H1 (cell line): ENCODE measurements at regions not wholly inside any gene's neighbourhood (a gene's known extent, or its start where the extent isn't known, plus 50 kb on each side); places are given as distances from the start of the nearest gene placed in this dataset.

Experiments used
- CBX8 ChIP-seq: fragments of 300-800, 300-1000 bp; sonication (generic); IDR thresholded peaks from 2 replicates; pipeline ENCODE4 v1.7.1; 2016; ENCODE audit warnings: low read depth, low read length, borderline replicate concordance
- CREB1 ChIP-seq: IDR thresholded peaks from 2 replicates; pipeline ENCODE4 v1.6.1; 2012; ENCODE audit warnings: inconsistent platforms
- JUN ChIP-seq: IDR thresholded peaks from 2 replicates; pipeline ENCODE4 v1.6.1; 2011; ENCODE audit warnings: low read depth, mild to moderate bottlenecking, improper control_type of control experiment, low read length
- NANOG ChIP-seq: IDR thresholded peaks from 2 replicates; pipeline ENCODE4 v1.6.1; 2011; ENCODE audit warnings: low read length, low read depth, mild to moderate bottlenecking, inconsistent platforms; ENCODE audit not compliant: insufficient read depth, poor library complexity, severe bottlenecking
- PHF8 ChIP-seq: fragments of 200-600 bp; sonication (generic); conservative IDR thresholded peaks from 2 replicates; pipeline ENCODE4 v1.7.1; 2012; ENCODE audit warnings: low read depth, mild to moderate bottlenecking, inconsistent platforms, low read length, moderate library complexity

DNA sequence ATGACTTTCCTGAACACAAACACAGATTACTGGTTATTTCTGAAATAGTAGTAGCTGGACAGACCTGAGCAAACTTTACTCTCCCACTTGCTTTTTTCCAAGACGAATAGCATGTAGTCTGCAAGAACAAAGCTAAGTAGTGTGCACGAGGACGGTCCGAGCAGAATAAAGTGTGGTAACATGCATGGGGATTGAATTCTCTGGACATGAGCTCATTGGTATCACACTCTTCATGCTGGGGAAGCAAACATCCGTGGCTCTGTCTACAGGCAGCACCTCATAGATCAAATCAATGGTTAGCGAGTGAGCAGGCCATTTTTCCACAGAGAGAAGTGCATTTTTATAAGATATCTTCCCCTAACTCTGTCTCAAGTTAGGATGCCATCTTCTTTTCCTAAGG is 164.8 kb upstream of the STK17B start (continued):
- no peak for TF ChIP-seq PHF8
- TF ChIP-seq CBX8, result no peak
- no peak for TF ChIP-seq CREB1
- TF ChIP-seq NANOG, result no peak
- no peak for TF ChIP-seq JUN
